Stimulated activated CD4-positive, alpha-beta T cell treated with anti-CD3 and anti-CD28 coated beads, Interleukin-12 subunit alpha, Interleukin-12 subunit beta, amount 100 ng/mL, for 48 hours (primary cell): ENCODE measurements at regions not wholly inside any gene's neighbourhood (a gene's known extent, or its start where the extent isn't known, plus 50 kb on each side); places are given as distances from the start of the nearest gene placed in this dataset.

Experiments
- DNase-seq, 3 donors: peaks; one replicate each; pipeline ENCODE4 v3.0.0-alpha.2; 2020; ENCODE audit warnings: low read depth in 2 of 3, low spot score in 1 of 3

GRCh38 chr5:173529861-173530260, 86.6 kb downstream of the BOD1 start:
- no peak for DNase-seq

- DNase-seq, result no peak
These were observed 88.8 kb downstream of the BOD1 start for GRCh38 chr5:173527671-173528070.

GRCh38 chr5:173524136-173524535, 92.3 kb downstream of the BOD1 start:
- DNase-seq, result no peak

GRCh38 chr5:173523388-173523787, 93.1 kb downstream of the BOD1 start:
- DNase-seq, result no peak

GRCh38 chr5:173522518-173522917, 93.9 kb downstream of the BOD1 start:
- no peak for DNase-seq

- DNase-seq, result no peak
These were observed 97.6 kb downstream of the BOD1 start for GRCh38 chr5:173518856-173519255.

GRCh38 chr5:173517648-173518047, 98.8 kb downstream of the BOD1 start:
- DNase-seq, result no peak

GRCh38 chr5:173515526-173515925, 100.9 kb downstream of the BOD1 start:
- no peak for DNase-seq

GRCh38 chr5:173514661-173515060, 101.8 kb downstream of the BOD1 start:
- DNase-seq, result no peak

- no peak for DNase-seq
These were observed 102.9 kb downstream of the BOD1 start for GRCh38 chr5:173513521-173513991.

GRCh38 chr5:173512637-173513435, 103.6 kb downstream of the BOD1 start:
- no peak for DNase-seq

- no peak for DNase-seq
These were observed 107.4 kb downstream of the BOD1 start for GRCh38 chr5:173509060-173509459.

- no peak for DNase-seq
These were observed 109.3 kb downstream of the BOD1 start for GRCh38 chr5:173507171-173507570.

GRCh38 chr5:173505634-173506033, 110.8 kb downstream of the BOD1 start:
- no peak for DNase-seq

GRCh38 chr5:173501922-173502321, 114.5 kb downstream of the BOD1 start:
- no peak for DNase-seq

- no peak for DNase-seq
These were observed 115.2 kb downstream of the BOD1 start for GRCh38 chr5:173501271-173501670.

GRCh38 chr5:173500213-173500560, 116.3 kb downstream of the BOD1 start:
- DNase-seq, result no peak

- no peak for DNase-seq
These were observed 116.8 kb downstream of the BOD1 start for GRCh38 chr5:173499471-173500212.

GRCh38 chr5:173498739-173499470, 117.5 kb downstream of the BOD1 start:
- no peak for DNase-seq

GRCh38 chr5:173498286-173498685, 118.2 kb downstream of the BOD1 start:
- DNase-seq, result no peak

GRCh38 chr5:173497685-173498084, 118.8 kb downstream of the BOD1 start:
- DNase-seq, result no peak

- DNase-seq, result no peak
These were observed 119.6 kb downstream of the BOD1 start for GRCh38 chr5:173496883-173497255.
